ENCODE measurements at regions not wholly inside any gene's neighbourhood (a gene's known extent, or its start where the extent isn't known, plus 50 kb on each side); places are given as distances from the start of the nearest gene placed in this dataset.

- H3K27ac Mint-ChIP-seq = no peak overlapping the region
- no peaks in the 10 kb centered on the region for H3K4me1 Mint-ChIP-seq
- DNase-seq (ENCODE audit: low spot score) (no peak), ATAC-seq (no peak)
- H3K36me3 Mint-ChIP-seq = peaks cover 63% of the 10 kb centered on the region
- CTCF ChIA-PET = no interaction called here
- peaks cover 71% of the 10 kb centered on the region for H3K9me3 Mint-ChIP-seq
- peaks cover 6% of the 10 kb centered on the region for H3K27me3 Mint-ChIP-seq (ENCODE audit: low read depth)
- TF ChIP-seq NFATC4 (CRISPR knock-in tag; IDR thresholded peaks at IDR 0.05) = no peak
- no peak for TF ChIP-seq FOXK1 (CRISPR knock-in tag; IDR thresholded peaks at IDR 0.05)
- TF ChIP-seq, protein P1, sequence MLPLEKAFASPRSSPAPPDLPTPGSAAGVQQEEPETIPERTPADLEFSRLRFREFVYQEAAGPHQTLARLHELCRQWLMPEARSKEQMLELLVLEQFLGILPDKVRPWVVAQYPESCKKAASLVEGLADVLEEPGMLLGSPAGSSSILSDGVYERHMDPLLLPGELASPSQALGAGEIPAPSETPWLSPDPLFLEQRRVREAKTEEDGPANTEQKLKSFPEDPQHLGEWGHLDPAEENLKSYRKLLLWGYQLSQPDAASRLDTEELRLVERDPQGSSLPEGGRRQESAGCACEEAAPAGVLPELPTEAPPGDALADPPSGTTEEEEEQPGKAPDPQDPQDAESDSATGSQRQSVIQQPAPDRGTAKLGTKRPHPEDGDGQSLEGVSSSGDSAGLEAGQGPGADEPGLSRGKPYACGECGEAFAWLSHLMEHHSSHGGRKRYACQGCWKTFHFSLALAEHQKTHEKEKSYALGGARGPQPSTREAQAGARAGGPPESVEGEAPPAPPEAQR (CRISPR knock-in tag; IDR thresholded peaks at IDR 0.05) = no peak
- TF ChIP-seq ATF3 (CRISPR knock-in tag; conservative IDR thresholded peaks at IDR 0.05) = no peak
- TF ChIP-seq ZNF219 (CRISPR knock-in tag; IDR thresholded peaks at IDR 0.05; ENCODE audit: borderline replicate concordance) = no peak
- TF ChIP-seq E2F1 (CRISPR knock-in tag; IDR thresholded peaks at IDR 0.05) = no peak
- TF ChIP-seq HMGXB4 (CRISPR knock-in tag; IDR thresholded peaks at IDR 0.05) = no peak
- no peak overlapping the region for H3K4me3 Mint-ChIP-seq
- POLR2A ChIA-PET = no interaction called here
These were observed 1049.7 kb upstream of the RAG2 start for GRCh38 chr11:37647767-37648166.

DNA sequence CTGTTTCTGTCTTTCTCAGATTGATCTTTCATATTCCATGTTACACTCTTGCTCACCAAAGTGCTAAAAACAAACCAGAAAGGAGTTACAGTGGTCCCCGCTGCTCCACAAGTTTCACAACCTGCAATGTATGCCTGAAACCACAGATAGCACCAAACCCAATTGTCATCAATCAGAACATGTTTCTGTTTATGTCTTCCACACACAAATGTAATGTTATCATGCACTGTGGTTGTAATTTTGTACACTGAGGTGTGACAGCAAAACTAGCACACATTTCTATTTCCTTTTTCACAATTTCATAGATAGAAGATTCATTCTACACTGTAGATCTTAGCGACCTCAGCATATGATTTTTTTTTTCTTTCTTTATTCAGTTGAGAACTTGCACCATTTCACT is 1045.9 kb upstream of the RAG2 start:
- Mint-ChIP-seq H3K4me3 (no peak overlapping the region), H3K9me3 (peaks cover 67% of the 10 kb centered on the region), H3K36me3 (peaks cover 43% of the 10 kb centered on the region), H3K27ac (no peak overlapping the region), H3K4me1 (no peaks in the 10 kb centered on the region), H3K27me3 (ENCODE audit: low read depth) (peaks cover 6% of the 10 kb centered on the region)
- TF ChIP-seq ZNF532 (CRISPR knock-in tag; IDR thresholded peaks at IDR 0.05; ENCODE audit: borderline replicate concordance) (no peak), ZBTB43 (CRISPR knock-in tag; IDR thresholded peaks at IDR 0.05) (no peak), ESRRA (CRISPR knock-in tag; IDR thresholded peaks at IDR 0.05; ENCODE audit: borderline replicate concordance) (no peak), ZNF425 (CRISPR knock-in tag; conservative IDR thresholded peaks at IDR 0.05) (no peak), TEAD1 (CRISPR knock-in tag; IDR thresholded peaks at IDR 0.05) (no peak), ATF1 (CRISPR knock-in tag; IDR thresholded peaks at IDR 0.05) (no peak), E2F1 (CRISPR knock-in tag; IDR thresholded peaks at IDR 0.05) (no peak), NR3C1 (CRISPR knock-in tag; conservative IDR thresholded peaks at IDR 0.05; ENCODE audit: low read depth) (no peak), TCF7 (CRISPR knock-in tag; IDR thresholded peaks at IDR 0.05; ENCODE audit: low read depth) (no peak), ZNF263 (CRISPR knock-in tag; IDR thresholded peaks at IDR 0.05; ENCODE audit: low read depth) (no peak)
- TF ChIP-seq, protein P2, sequence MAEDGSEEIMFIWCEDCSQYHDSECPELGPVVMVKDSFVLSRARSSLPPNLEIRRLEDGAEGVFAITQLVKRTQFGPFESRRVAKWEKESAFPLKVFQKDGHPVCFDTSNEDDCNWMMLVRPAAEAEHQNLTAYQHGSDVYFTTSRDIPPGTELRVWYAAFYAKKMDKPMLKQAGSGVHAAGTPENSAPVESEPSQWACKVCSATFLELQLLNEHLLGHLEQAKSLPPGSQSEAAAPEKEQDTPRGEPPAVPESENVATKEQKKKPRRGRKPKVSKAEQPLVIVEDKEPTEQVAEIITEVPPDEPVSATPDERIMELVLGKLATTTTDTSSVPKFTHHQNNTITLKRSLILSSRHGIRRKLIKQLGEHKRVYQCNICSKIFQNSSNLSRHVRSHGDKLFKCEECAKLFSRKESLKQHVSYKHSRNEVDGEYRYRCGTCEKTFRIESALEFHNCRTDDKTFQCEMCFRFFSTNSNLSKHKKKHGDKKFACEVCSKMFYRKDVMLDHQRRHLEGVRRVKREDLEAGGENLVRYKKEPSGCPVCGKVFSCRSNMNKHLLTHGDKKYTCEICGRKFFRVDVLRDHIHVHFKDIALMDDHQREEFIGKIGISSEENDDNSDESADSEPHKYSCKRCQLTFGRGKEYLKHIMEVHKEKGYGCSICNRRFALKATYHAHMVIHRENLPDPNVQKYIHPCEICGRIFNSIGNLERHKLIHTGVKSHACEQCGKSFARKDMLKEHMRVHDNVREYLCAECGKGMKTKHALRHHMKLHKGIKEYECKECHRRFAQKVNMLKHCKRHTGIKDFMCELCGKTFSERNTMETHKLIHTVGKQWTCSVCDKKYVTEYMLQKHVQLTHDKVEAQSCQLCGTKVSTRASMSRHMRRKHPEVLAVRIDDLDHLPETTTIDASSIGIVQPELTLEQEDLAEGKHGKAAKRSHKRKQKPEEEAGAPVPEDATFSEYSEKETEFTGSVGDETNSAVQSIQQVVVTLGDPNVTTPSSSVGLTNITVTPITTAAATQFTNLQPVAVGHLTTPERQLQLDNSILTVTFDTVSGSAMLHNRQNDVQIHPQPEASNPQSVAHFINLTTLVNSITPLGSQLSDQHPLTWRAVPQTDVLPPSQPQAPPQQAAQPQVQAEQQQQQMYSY (CRISPR knock-in tag; IDR thresholded peaks at IDR 0.05) = no peak
- ATAC-seq (no peak), DNase-seq (ENCODE audit: low spot score) (no peak)
- ChIA-PET POLR2A (no interaction called here), CTCF (no interaction called here)

Measured in WTC11 (cell line).